ENCODE measurements at regions not wholly inside any gene's neighbourhood (a gene's known extent, or its start where the extent isn't known, plus 50 kb on each side); places are given as distances from the start of the nearest gene placed in this dataset.

DNA sequence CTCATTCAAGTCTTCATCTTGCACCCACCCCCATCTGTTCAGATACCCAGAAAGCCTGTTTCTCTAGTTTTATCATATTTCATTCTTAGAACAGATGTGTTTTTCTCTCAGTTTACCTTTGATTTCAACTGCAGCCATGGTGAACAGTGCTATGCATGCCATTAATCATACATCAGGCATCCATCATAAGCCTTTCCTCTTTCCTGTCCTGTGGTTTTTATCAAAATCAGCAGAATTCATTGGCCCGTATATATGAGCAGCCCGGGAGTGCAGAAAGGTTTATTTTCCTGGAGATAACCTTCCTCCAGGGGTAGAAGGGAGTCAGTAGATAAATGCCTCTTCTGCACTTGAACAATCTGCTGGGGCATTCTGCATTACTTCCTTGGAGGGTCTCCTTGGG is 65.7 kb downstream of the IL21 start:
- TF ChIP-seq POLR2A (IDR thresholded peaks at IDR 0.05) (no peak), CTCF (IDR thresholded peaks at IDR 0.05) (no peak)
- no peak overlapping the region for H3K27ac ChIP-seq
- no peaks in the 10 kb centered on the region for H3K4me1 ChIP-seq
- no peak for DNase-seq
- H3K36me3 ChIP-seq = no peaks in the 10 kb centered on the region
- H3K27me3 ChIP-seq = no peaks in the 10 kb centered on the region
- H3K9me3 ChIP-seq = no peaks in the 10 kb centered on the region
- H3K4me3 ChIP-seq = no peak overlapping the region

- no peak overlapping the region for H3K27ac ChIP-seq
- no peaks in the 10 kb centered on the region for H3K36me3 ChIP-seq
- no peaks in the 10 kb centered on the region for H3K9me3 ChIP-seq
- H3K27me3 ChIP-seq = no peaks in the 10 kb centered on the region
- H3K4me1 ChIP-seq = no peaks in the 10 kb centered on the region
- no peak for DNase-seq
- H3K4me3 ChIP-seq = no peak overlapping the region
- TF ChIP-seq POLR2A (IDR thresholded peaks at IDR 0.05) (no peak), CTCF (IDR thresholded peaks at IDR 0.05) (no peak)
Measured at GRCh38 chr4:122553432-122553831, 67.4 kb downstream of the IL21 start.

GRCh38 chr4:122552898-122553297 is 68.0 kb downstream of the IL21 start:
- no peak for TF ChIP-seq CTCF (IDR thresholded peaks at IDR 0.05)
- TF ChIP-seq POLR2A (IDR thresholded peaks at IDR 0.05) = no peak
- Histone ChIP-seq H3K4me3 (no peak overlapping the region), H3K4me1 (no peaks in the 10 kb centered on the region), H3K27ac (no peak overlapping the region), H3K9me3 (no peaks in the 10 kb centered on the region), H3K36me3 (no peaks in the 10 kb centered on the region), H3K27me3 (no peaks in the 10 kb centered on the region)
- DNase-seq = no peak

- Histone ChIP-seq H3K27ac (no peak overlapping the region), H3K4me3 (no peak overlapping the region), H3K4me1 (no peaks in the 10 kb centered on the region), H3K36me3 (no peaks in the 10 kb centered on the region), H3K9me3 (no peaks in the 10 kb centered on the region), H3K27me3 (no peaks in the 10 kb centered on the region)
- no peak for DNase-seq
- TF ChIP-seq POLR2A (IDR thresholded peaks at IDR 0.05) = no peak
- TF ChIP-seq CTCF (IDR thresholded peaks at IDR 0.05) = no peak
Measured at GRCh38 chr4:122548886-122549630, 71.8 kb downstream of the IL21 start.

DNA sequence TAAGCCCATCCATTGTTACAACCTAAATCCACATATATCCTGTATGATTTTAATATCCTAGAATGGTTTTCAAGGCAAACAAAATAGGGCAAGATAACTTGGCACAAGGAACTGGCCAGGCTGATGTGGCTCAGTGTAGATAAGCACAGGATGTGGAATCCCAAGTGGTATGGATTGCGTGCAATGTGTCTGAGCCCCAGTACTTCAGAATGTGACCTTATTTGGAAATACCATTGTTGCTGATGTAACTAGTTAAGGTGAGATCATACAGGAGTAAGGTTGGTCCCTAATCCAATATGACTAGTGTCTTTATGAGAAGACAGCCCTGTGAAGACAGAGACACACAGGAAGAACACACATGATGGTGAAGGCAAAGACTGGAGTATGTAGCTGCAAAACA is 72.4 kb downstream of the IL21 start:
- no peak for DNase-seq
- Histone ChIP-seq H3K27ac (no peak overlapping the region), H3K4me3 (no peak overlapping the region), H3K36me3 (no peaks in the 10 kb centered on the region), H3K27me3 (no peaks in the 10 kb centered on the region), H3K4me1 (no peaks in the 10 kb centered on the region), H3K9me3 (no peaks in the 10 kb centered on the region)
- no peak for TF ChIP-seq CTCF (IDR thresholded peaks at IDR 0.05)
- TF ChIP-seq POLR2A (IDR thresholded peaks at IDR 0.05) = no peak
